DOHH2 (cell line): ENCODE measurements at regions not wholly inside any gene's neighbourhood (a gene's known extent, or its start where the extent isn't known, plus 50 kb on each side); places are given as distances from the start of the nearest gene placed in this dataset.

Experiments used
- H3F3A ChIP-seq: fragments of 200-600 bp; sonication (generic), shearing (Covaris generic); 2 replicates; pipeline ENCODE4 v1.6.0; 2016; ENCODE audit warnings: antibody characterized with exemption, mild to moderate bottlenecking; ENCODE audit not compliant: control insufficient read depth, insufficient read depth
- H3K27ac ChIP-seq: fragments of 200-600 bp; sonication (generic); 2 replicates; pipeline ENCODE4 v1.5.1; 2014; ENCODE audit warnings: low read depth, mild to moderate bottlenecking, low read length, moderate library complexity
- H3K27me3 ChIP-seq: fragments of 200-600 bp; sonication (generic); 2 replicates; pipeline ENCODE4 v1.6.1; 2014; ENCODE audit warnings: mild to moderate bottlenecking, low read length, mixed read lengths; ENCODE audit not compliant: control insufficient read depth
- H3K36me3 ChIP-seq: fragments of 200-600 bp; sonication (generic); 2 replicates; pipeline ENCODE4 v1.6.1; 2014; ENCODE audit warnings: mild to moderate bottlenecking, low read length, moderate library complexity, mixed read lengths; ENCODE audit not compliant: control insufficient read depth
- H3K4me1 ChIP-seq: fragments of 200-600 bp; sonication (generic); 2 replicates; pipeline ENCODE4 v1.6.1; 2014; ENCODE audit warnings: mild to moderate bottlenecking, low read length, mixed read lengths; ENCODE audit not compliant: control insufficient read depth
- H3K4me2 ChIP-seq: fragments of 200-600 bp; sonication (generic); 2 replicates; pipeline ENCODE4 v1.6.0; 2014; ENCODE audit warnings: mild to moderate bottlenecking, low read length, moderate library complexity
- H3K4me3 ChIP-seq: fragments of 200-600 bp; sonication (generic); 2 replicates; pipeline ENCODE4 v1.5.1; 2014; ENCODE audit warnings: mild to moderate bottlenecking, low read length, mixed read lengths
- H3K79me2 ChIP-seq: fragments of 200-600 bp; sonication (generic); 2 replicates; pipeline ENCODE4 v1.6.1; 2014; ENCODE audit warnings: mild to moderate bottlenecking, low read length, mixed read lengths; ENCODE audit not compliant: control insufficient read depth
- H3K9me2 ChIP-seq: fragments of 200-600 bp; sonication (generic); replicated peaks from 2 replicates; pipeline ENCODE4 v1.6.1; 2014; ENCODE audit warnings: mild to moderate bottlenecking, low read length, mixed read lengths; ENCODE audit not compliant: control insufficient read depth
- H3K9me3 ChIP-seq: fragments of 200-600 bp; sonication (generic); 2 replicates; pipeline ENCODE4 v1.6.1; 2014; ENCODE audit warnings: antibody characterized with exemption, low read length, mixed read lengths; ENCODE audit not compliant: control insufficient read depth, insufficient read depth
- H4K20me1 ChIP-seq: fragments of 200-600 bp; sonication (generic); 2 replicates; pipeline ENCODE4 v1.6.0; 2014; ENCODE audit warnings: low read depth, mild to moderate bottlenecking, antibody characterized with exemption, low read length, moderate library complexity; ENCODE audit not compliant: control insufficient read depth, insufficient read depth
- EZH2phosphoT487 ChIP-seq: fragments of 200-600 bp; sonication (generic); IDR thresholded peaks from 2 replicates; pipeline ENCODE4 v1.6.1; 2017; ENCODE audit warnings: borderline replicate concordance, mild to moderate bottlenecking, antibody characterized with exemption, low read length, moderate library complexity, mixed read lengths
- TF ChIP-seq, protein P1 (sequence below): fragments of 200-600 bp; sonication (generic); IDR thresholded peaks from one replicate; pipeline ENCODE4 v1.5.1; 2014; ENCODE audit warnings: antibody characterized with exemption, mild to moderate bottlenecking, low read depth, low read length; ENCODE audit not compliant: poor library complexity, severe bottlenecking

DNA sequence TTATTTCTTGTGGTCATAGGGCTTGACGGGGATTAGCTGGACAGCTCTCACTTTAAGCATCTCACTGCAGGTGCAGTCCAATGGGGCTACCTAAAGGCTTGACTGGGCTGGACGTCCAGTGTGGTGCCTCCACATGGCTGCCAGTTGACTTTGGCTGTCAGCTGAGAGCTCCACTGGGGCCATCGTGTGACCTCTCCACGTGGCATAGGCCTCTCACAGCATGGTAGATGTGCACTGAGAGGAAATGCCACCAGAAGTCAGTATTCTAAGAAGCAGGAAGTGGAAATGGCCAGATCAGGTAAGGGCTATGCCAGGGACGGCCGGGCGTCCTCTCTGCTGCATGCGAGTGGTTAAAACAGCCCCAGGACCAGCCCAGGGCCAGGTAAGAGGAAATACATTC lies 105.2 kb upstream of the TWIST2 start:
- Histone ChIP-seq H3K36me3 (no peaks in the 10 kb centered on the region), H3K27me3 (no peaks in the 10 kb centered on the region), H3K4me2 (no peak overlapping the region), H3K27ac (no peak overlapping the region), H3K4me1 (no peaks in the 10 kb centered on the region), H4K20me1 (no peaks in the 10 kb centered on the region), H3K9me2 (no peaks in the 10 kb centered on the region), H3K9me3 (peaks cover 14% of the 10 kb centered on the region; the same call in 1 of the 2 replicates), H3K4me3 (no peak overlapping the region), H3K79me2 (no peaks in the 10 kb centered on the region), H3F3A (no peaks in the 10 kb centered on the region)
- no peak for TF ChIP-seq EZH2phosphoT487
- TF ChIP-seq, protein P1, sequence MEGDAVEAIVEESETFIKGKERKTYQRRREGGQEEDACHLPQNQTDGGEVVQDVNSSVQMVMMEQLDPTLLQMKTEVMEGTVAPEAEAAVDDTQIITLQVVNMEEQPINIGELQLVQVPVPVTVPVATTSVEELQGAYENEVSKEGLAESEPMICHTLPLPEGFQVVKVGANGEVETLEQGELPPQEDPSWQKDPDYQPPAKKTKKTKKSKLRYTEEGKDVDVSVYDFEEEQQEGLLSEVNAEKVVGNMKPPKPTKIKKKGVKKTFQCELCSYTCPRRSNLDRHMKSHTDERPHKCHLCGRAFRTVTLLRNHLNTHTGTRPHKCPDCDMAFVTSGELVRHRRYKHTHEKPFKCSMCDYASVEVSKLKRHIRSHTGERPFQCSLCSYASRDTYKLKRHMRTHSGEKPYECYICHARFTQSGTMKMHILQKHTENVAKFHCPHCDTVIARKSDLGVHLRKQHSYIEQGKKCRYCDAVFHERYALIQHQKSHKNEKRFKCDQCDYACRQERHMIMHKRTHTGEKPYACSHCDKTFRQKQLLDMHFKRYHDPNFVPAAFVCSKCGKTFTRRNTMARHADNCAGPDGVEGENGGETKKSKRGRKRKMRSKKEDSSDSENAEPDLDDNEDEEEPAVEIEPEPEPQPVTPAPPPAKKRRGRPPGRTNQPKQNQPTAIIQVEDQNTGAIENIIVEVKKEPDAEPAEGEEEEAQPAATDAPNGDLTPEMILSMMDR: no peak

DNA sequence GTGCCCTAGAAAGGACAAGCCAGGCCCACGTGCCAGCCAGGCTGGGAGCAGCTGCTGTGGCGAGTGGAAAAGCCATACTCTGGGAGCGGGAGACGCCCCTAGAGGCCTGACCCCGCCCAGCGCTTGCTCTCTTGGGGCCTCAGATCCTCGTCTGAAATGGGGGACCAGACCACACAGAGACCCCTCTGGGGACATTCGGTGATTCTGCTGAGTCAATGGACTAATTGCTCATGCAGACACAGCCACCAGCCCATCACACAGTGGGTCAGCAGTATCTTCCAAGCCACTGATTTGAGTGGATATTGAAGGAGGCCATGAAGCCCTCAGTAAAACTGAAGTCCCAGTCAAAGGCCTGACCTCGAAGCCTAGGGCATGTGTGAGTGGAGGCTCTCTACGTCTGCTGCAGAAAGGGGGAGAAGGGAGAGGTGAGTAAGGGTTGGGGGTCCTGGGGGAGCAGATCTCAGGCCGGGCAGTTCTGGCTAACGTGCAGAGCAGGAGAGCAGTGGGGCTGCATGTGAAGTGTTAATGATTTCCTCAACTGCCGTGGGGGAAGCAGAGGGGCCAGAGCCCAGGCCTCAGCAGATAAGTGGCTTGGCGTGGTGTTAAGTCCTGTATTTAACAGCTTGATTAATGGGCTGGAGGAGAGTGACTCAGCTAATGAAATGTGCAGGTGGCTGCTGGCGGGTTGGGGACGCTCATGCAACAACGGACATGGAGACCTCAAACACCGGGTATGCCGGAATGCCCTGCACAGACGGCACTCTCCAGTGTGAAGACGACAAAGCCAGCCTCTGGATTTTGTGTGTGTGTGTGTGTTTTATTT lies 104.4 kb upstream of the TWIST2 start:
- no peak for TF ChIP-seq EZH2phosphoT487
- TF ChIP-seq, protein P1: no peak
- Histone ChIP-seq H3K4me2 (no peak overlapping the region), H3K4me3 (no peak overlapping the region), H3K27ac (no peak overlapping the region), H3K36me3 (no peaks in the 10 kb centered on the region), H3F3A (no peaks in the 10 kb centered on the region), H3K9me3 (peaks cover 14% of the 10 kb centered on the region; the same call in 1 of the 2 replicates), H3K79me2 (no peaks in the 10 kb centered on the region), H3K4me1 (no peaks in the 10 kb centered on the region), H3K27me3 (no peaks in the 10 kb centered on the region), H4K20me1 (no peaks in the 10 kb centered on the region), H3K9me2 (no peaks in the 10 kb centered on the region)

DNA sequence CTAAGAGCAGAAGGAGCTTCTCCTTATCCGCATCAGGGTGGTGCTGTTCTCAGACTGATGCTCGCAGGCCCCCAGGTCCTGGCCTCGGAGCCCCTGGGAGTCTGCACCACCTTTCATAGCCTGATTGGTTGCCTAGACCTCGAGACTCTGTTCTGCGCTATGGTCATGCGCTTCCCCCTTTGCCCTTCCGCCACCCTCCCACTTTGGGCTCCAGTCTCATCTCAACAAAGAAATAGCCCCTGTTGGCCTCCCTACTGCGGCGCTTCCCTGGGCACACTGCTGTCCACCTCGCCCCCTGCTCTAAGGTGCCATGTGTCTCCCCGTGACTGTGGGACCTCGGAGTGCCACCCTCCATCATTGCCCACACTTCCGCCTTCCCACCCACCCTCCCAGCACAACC lies 102.9 kb upstream of the TWIST2 start:
- Histone ChIP-seq H3K4me1 (no peaks in the 10 kb centered on the region), H3K4me3 (no peak overlapping the region), H3K9me3 (peaks cover 14% of the 10 kb centered on the region; the same call in 1 of the 2 replicates), H4K20me1 (no peaks in the 10 kb centered on the region), H3K79me2 (no peaks in the 10 kb centered on the region), H3K4me2 (no peak overlapping the region), H3K27ac (no peak overlapping the region), H3K36me3 (no peaks in the 10 kb centered on the region), H3F3A (no peaks in the 10 kb centered on the region), H3K27me3 (no peaks in the 10 kb centered on the region), H3K9me2 (no peaks in the 10 kb centered on the region)
- TF ChIP-seq EZH2phosphoT487: no peak
- TF ChIP-seq, protein P1: no peak
